H1 (cell line): ENCODE measurements at regions not wholly inside any gene's neighbourhood (a gene's known extent, or its start where the extent isn't known, plus 50 kb on each side); places are given as distances from the start of the nearest gene placed in this dataset.

Experiments
- BCL11A ChIP-seq, 2 experiments: IDR thresholded peaks; one replicate each; pipeline ENCODE4 v1.6.1; 2011; ENCODE audit warnings: low read depth in 2 of 2, low read length in 2 of 2, mild to moderate bottlenecking in 2 of 2
- CBX8 ChIP-seq: fragments of 300-800, 300-1000 bp; sonication (generic); IDR thresholded peaks from 2 replicates; pipeline ENCODE4 v1.7.1; 2016; ENCODE audit warnings: low read depth, low read length, borderline replicate concordance
- SIX5 ChIP-seq: IDR thresholded peaks from 2 replicates; pipeline ENCODE4 v1.6.1; 2011; ENCODE audit warnings: mild to moderate bottlenecking, low read depth, low read length

- TF ChIP-seq CBX8 (no peak), BCL11A (IDR thresholded peaks at IDR 0.05; ENCODE audit: low read depth in 2 of 2, low read length in 2 of 2) (no peak), SIX5 (no peak)
- TF ChIP-seq, all 59 proteins: peak for 0
These were observed 104.8 kb upstream of the CCDC54 start (continued) for GRCh38 chr3:107272471-107272870.
